ENCODE measurements at regions not wholly inside any gene's neighbourhood (a gene's known extent, or its start where the extent isn't known, plus 50 kb on each side); places are given as distances from the start of the nearest gene placed in this dataset.

DNA sequence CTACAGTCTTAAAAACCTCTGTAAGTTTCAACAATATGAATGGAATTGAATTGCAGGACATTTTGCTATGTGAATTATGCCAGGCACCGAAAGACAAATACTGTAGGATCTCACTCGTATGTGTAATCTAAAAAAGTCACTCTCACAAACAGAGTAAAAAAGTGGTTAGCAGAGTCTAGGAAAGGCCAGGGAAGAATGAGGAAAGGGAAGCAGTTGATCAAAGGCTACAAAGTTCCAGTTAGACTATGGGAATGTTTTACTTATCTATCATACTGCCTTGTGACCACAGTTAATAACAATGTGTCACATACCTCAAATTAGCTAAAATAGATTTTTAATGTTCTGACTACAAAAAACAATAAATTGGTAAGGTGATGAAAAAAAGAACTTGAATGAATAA, 565.4 kb upstream of the BRINP3 start (continued):
- TF ChIP-seq, protein P1, sequence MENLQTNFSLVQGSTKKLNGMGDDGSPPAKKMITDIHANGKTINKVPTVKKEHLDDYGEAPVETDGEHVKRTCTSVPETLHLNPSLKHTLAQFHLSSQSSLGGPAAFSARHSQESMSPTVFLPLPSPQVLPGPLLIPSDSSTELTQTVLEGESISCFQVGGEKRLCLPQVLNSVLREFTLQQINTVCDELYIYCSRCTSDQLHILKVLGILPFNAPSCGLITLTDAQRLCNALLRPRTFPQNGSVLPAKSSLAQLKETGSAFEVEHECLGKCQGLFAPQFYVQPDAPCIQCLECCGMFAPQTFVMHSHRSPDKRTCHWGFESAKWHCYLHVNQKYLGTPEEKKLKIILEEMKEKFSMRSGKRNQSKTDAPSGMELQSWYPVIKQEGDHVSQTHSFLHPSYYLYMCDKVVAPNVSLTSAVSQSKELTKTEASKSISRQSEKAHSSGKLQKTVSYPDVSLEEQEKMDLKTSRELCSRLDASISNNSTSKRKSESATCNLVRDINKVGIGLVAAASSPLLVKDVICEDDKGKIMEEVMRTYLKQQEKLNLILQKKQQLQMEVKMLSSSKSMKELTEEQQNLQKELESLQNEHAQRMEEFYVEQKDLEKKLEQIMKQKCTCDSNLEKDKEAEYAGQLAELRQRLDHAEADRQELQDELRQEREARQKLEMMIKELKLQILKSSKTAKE (IDR thresholded peaks at IDR 0.05; ENCODE audit: low read depth, poor library complexity, severe bottlenecking), result no peak
- TF ChIP-seq, protein P2, sequence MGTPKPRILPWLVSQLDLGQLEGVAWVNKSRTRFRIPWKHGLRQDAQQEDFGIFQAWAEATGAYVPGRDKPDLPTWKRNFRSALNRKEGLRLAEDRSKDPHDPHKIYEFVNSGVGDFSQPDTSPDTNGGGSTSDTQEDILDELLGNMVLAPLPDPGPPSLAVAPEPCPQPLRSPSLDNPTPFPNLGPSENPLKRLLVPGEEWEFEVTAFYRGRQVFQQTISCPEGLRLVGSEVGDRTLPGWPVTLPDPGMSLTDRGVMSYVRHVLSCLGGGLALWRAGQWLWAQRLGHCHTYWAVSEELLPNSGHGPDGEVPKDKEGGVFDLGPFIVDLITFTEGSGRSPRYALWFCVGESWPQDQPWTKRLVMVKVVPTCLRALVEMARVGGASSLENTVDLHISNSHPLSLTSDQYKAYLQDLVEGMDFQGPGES (IDR thresholded peaks at IDR 0.05), result no peak
- TF ChIP-seq NFYA (IDR thresholded peaks at IDR 0.05; ENCODE audit: borderline replicate concordance, low read depth, low read length) (no peak), SUPT20H (IDR thresholded peaks at IDR 0.05; ENCODE audit: borderline replicate concordance, control insufficient read depth, low read depth, low read length) (no peak)

GRCh38 chr1:191049781-191050180, 572.1 kb upstream of the BRINP3 start:
- RAD21 ChIA-PET (ENCODE audit: unreplicated experiment), result no interaction called here

More at GRCh38 chr1:191049781-191050180, 572.1 kb upstream of the BRINP3 start:
- ChIA-PET SMC1A (ENCODE audit: uncharacterized antibody, unreplicated experiment) (no interaction called here), CTCF (no interaction called here), POLR2A (no interaction called here)
- no peak overlapping the region for H3K9ac ChIP-seq (ENCODE audit: control insufficient read depth, insufficient read depth, low read length)
- H4K20me1 ChIP-seq (ENCODE audit: control insufficient read depth, insufficient read depth), result no peaks in the 10 kb centered on the region
- H2AFZ ChIP-seq (ENCODE audit: control insufficient read depth, low read depth, low read length), result no peak overlapping the region
- WGBS (ENCODE audit: insufficient coverage, insufficient replicate concordance, low lambda C conversion rate, missing lambda C conversion rate), result 4% methylated on average over 2 of the region's 2 CpGs
- in situ Hi-C loops (cut with MboI) (no loop called here), intact Hi-C loops (cut with micrococcal nuclease; ENCODE audit: unreplicated experiment) (no loop called here)
- H3K4me2 ChIP-seq (ENCODE audit: control insufficient read depth, insufficient read depth), result no peak overlapping the region
- BruUV-seq (replicated peaks), result no TSS peak
- no peak for FAIRE-seq
- no peak for TF ChIP-seq TCF3 (IDR thresholded peaks at IDR 0.05; ENCODE audit: borderline replicate concordance, insufficient read depth, low read depth, low read length)
- no peak for TF ChIP-seq JUND (IDR thresholded peaks at IDR 0.05; ENCODE audit: low read depth, low read length)
- TF ChIP-seq BMI1 (IDR thresholded peaks at IDR 0.05; ENCODE audit: borderline replicate concordance), result no peak
- H3K9me3 ChIP-seq (replicated peaks; ENCODE audit: control insufficient read depth, insufficient read depth, low read length), result no peaks in the 10 kb centered on the region
- H3K36me3 ChIP-seq (ENCODE audit: control insufficient read depth in 2 of 2, insufficient read depth in 2 of 2, low read length in 1 of 2), result no peaks in the 10 kb centered on the region
- DNase-seq (ENCODE audit: low read depth, low spot score), result no peak
- H3K79me2 ChIP-seq (ENCODE audit: control insufficient read depth, insufficient read depth, low read length), result no peaks in the 10 kb centered on the region
- ATAC-seq, result no peak
- no peaks in the 10 kb centered on the region for H3K4me1 ChIP-seq (ENCODE audit: control insufficient read depth, insufficient read depth, low read length)
- H3K27me3 ChIP-seq (replicated peaks in 1 of 2; ENCODE audit: control insufficient read depth in 2 of 2, insufficient read depth in 2 of 2, low read length in 1 of 2), result no peaks in the 10 kb centered on the region
- H3K4me3 ChIP-seq, result no peak overlapping the region
- no peak overlapping the region for H3K27ac ChIP-seq (ENCODE audit: control insufficient read depth, insufficient read depth)

All from GM12878 (cell line).